Cardiac septum (tissue), 1 donor: ENCODE measurements at regions not wholly inside any gene's neighbourhood (a gene's known extent, or its start where the extent isn't known, plus 50 kb on each side); places are given as distances from the start of the nearest gene placed in this dataset.

ENCODE experiments used
- DNase-seq: peaks from one replicate; pipeline ENCODE4 v3.0.0-alpha.2; 2020; ENCODE audit warnings: low spot score
- intact Hi-C: fragments of 100-400 bp; cut with DNase I; formaldehyde crosslinking; loops from one replicate; pipeline ENCODE4 v1.14.0; 2022
- donor health status: DM: no; HTN: no; CAD: no.

DNA sequence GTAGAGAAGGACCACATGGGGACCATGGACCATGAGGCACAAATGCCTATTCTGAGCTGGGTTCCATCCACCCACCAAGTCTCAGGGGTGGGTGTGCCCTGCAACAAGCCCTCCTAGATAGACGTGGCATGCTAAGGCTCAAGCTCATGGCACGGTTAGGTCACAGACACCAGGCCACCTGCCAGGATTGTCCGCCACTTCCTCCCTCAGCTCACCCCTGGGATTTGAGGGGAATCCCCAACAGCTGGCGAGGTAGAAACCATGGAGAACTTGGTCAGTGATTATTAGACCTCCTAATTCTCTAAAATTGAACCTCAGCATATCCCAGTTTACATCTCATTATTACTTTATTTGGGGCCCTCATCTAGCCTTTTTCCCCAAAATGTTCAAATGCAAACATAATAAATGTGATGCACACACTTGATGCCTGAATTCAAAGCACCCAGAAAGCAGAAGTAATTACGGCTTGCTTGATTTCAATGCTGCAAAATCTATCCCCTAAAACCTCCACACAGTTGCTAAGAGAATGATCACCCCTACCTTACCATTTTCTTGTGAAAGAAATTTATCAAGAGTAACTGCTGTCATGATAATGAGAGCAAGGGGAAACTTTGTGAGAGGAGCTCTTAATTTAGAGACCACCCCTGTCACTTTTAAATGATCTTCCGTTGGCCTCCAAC is 366.6 kb upstream of the PFKP start:
- DNase-seq = no peak
- intact Hi-C loops = no loop called here

DNA sequence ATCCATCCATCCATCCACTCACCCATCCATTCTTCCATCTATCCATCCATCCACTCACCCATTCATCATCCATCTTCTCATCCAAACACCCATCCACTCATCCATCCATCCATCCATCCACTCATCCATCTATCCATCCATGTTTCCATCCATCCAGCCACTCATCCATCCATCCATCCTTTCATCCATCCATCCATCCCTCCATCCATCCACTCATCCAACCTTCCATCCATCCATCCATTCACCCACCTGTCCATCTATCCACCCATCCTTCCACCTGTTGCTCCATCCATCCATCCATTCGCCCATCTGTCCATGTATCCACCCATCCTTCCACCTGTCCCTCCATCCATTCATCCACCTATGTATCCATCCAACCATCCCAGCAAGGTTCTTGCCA is 378.4 kb upstream of the PFKP start:
- no peak for DNase-seq
- intact Hi-C loops = no loop called here

DNA sequence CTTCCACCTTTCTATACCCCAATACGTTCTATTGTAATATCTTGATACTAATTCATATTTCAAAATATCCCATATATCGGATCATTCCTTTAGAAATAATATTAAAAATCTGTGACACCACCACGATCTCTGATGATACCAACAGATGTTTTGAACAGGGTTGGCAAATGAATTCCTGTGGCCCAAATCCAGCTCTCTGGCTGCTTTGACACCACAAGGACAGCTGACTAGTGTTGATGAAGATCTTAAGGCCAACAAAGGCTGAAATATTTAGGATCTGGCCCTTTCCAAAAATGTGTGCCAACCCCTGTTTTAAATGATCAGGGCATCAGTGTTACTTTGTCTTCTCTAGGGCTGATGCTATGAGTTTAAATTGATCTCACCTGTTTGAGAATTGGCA is 380.7 kb upstream of the PFKP start:
- intact Hi-C loops = no loop called here
- DNase-seq = no peak

DNA sequence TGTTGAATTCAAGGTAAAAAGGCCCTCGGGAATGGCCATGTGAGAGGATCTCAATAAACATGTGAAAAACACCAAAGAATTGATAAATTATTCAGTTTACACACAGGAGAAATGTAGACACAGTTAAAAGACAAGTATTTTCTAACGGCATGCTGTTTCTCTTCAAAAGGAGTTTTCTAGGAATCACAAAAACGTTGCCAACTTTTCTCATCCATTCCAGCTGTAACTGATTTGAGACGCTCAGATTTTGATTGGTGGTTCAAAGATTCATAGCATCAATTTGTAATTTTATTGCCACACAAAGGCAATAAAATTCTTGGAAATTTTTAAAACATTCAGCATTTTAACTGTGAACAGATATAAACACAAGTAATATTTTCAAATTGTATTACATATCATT is 384.9 kb upstream of the PFKP start:
- DNase-seq = no peak

GRCh38 chr10:2681891-2682290 is 385.5 kb upstream of the PFKP start:
- intact Hi-C loops = no loop called here
- DNase-seq = no peak

More for the DNA sequence above, 384.9 kb upstream of the PFKP start:
- intact Hi-C loops = no loop called here

DNA sequence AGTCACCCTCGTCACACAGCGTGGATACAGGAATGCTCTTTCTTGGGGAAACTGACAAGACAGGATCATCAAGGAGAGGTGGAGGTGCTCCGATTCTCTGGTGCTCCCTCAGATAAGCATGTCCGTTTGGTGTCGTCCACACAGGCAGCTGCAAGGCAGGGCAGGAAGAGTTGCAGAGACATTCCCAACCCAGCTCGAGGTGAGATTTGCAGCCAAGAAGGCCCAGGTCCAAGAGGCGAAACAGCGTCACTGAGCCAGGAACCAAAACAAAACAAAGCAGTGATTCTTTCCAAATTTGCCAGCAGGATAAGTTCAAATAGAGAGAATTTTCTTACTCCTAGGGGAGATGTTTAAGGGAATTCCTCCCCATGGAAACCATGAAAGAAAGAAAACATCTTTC is 386.5 kb upstream of the PFKP start:
- DNase-seq = no peak
- intact Hi-C loops = no loop called here

- intact Hi-C loops = no loop called here
- DNase-seq = no peak
These were observed 387.7 kb upstream of the PFKP start for GRCh38 chr10:2679646-2680045.

DNA sequence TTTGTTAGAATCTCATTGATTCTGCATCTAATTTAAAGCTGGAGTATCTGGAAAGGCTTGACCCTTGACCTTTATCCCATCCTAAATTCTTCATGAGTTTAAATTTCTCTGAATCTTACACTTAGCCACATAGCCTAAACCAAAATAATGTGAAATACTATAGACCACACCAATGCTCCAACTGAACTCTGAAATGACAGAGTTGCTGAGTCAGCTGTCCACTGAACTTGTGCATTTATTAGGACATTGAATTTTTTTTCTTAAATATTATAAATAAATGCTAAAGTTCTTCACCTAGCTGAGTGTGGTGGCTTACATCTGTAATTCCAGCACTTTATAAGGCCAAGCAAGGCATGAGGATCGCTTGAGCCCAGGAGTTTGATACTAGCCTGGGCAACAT is 390.9 kb upstream of the PFKP start:
- intact Hi-C loops = no loop called here
- no peak for DNase-seq

GRCh38 chr10:2674451-2674850 is 392.9 kb upstream of the PFKP start:
- DNase-seq = no peak
- intact Hi-C loops = no loop called here

DNA sequence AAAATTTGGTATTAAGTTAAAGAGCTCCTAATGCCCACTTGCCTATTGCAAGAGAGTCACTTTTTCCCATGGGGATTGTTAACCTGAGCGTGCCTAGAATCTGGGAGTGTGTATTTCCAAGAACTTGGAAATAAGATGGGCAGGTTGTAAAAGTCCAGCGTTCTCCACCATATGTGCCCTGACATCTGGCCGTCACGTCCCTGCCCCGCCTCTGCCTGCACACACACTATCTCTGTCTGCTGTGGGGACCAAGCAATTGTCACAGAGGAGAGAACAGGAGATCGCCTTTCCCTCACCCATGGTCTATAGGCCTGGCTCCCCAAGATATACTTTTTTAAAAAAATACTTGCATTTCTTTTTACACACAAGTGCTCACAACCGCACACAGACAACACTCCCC is 396.5 kb upstream of the PFKP start:
- no peak for DNase-seq
- intact Hi-C loops = no loop called here

GRCh38 chr10:2665772-2666171 is 401.6 kb upstream of the PFKP start:
- no peak for DNase-seq
- intact Hi-C loops = no loop called here

DNA sequence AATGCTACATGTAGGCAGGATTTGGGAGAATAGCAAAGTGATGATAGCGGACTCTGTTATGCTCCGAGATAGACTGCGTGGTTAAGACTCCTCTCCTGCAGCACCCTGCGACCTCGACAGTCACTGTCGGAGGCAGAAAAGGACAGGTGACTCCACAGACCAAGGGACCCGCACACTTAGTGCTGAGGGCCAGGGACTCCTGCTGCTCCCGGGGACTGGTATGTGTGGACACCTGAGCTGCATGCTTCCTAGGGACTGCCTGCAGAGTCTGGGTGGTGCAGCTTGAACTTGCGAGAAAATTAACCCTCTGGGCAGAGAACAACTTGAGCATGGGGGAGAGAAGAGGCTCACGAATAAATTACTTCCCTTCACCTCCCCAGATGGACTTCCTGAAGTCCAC is 407.1 kb upstream of the PFKP start:
- no peak for DNase-seq
- intact Hi-C loops = no loop called here

- intact Hi-C loops = no loop called here
- no peak for DNase-seq
These were observed 407.6 kb upstream of the PFKP start for GRCh38 chr10:2659660-2660209.

DNA sequence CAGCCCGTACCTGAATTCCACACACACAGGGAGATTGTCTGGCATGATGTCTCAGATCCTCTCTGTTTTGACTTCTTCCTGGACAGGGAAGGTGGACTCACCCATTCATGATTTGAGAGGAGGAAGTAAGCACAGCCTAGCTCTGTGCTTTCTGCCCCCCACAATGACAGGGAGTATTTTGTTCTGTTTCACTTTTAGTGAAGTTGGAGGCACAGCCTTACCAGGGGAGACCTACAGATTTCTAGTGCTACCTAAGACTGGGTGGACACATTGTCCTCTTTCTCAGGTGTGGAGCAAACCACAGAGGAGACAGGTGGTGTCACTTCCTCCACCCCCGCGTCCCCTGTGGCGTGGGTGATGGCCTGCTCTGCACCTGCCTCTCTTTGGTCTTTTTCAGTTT is 408.6 kb upstream of the PFKP start:
- no peak for DNase-seq
- intact Hi-C loops = no loop called here

GRCh38 chr10:2650328-2650727 is 417.0 kb upstream of the PFKP start:
- intact Hi-C loops = no loop called here
- DNase-seq = no peak

DNA sequence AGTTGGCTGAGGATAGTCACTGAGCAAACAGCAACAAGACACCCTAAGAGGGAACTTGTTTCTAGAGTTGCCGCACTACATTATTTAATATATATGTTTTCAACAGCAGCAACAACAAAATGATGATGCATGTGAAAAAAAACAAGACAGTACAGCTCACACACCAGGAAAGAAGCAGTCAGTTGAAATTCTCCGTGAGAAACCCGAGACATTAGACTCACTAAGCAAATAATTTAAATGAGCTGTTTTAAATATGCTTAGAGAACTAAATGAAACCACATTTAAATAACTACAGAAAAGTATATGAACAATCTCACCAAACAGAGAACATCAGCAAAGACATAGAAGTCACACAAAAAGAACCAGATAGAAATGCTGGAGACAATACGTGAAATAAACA is 426.3 kb upstream of the PFKP start:
- DNase-seq = no peak
- intact Hi-C loops = no loop called here

GRCh38 chr10:2633630-2634029 is 433.7 kb upstream of the PFKP start:
- DNase-seq = no peak
- intact Hi-C loops = no loop called here

- DNase-seq = no peak
- intact Hi-C loops = no loop called here
These were observed 435.7 kb upstream of the PFKP start for GRCh38 chr10:2631557-2632205.

- no peak for DNase-seq
- intact Hi-C loops = no loop called here
These were observed 438.6 kb upstream of the PFKP start for GRCh38 chr10:2628705-2629104.

DNA sequence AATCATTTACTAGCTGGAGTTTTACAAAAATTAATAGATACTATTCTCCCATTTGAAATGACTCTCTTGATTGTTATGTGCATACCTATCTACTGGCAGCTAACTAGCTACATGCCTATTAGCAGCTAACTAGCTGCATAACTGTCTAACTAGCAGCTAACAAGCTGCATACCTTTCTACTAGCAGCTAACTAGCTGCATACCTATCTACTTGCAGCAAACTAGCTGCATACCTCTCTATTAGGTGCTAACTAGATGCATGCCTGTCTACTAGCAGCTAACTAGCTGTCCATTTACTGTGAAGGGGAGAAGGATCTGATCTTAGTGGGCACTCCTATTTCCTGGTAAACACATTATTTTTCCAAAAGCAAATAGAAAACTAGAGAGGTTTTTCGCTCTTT is 439.4 kb upstream of the PFKP start:
- intact Hi-C loops = no loop called here

GRCh38 chr10:2625094-2625493 is 442.3 kb upstream of the PFKP start:
- intact Hi-C loops = no loop called here
- no peak for DNase-seq

More for the DNA sequence above, 439.4 kb upstream of the PFKP start:
- no peak for DNase-seq
